OCI-LY7 (cell line): ENCODE measurements at regions not wholly inside any gene's neighbourhood (a gene's known extent, or its start where the extent isn't known, plus 50 kb on each side); places are given as distances from the start of the nearest gene placed in this dataset.
A peak's percentile ranks its signal among the peaks of the same experiment; 100 is the strongest.

Experiments used
- BruUV-seq: library from RNA; stranded (reverse); fragments of 400-500 nt; replicated peaks from 2 replicates; lab custom pipeline; 2021; lab: Mats Ljungman, UMichigan
- CTCF ChIA-PET: fragments of 300-600 bp; sonication (Branson Sonifier 250); formaldehyde crosslinking; loops from one replicate; lab custom pipeline; 2022; ENCODE audit warnings: antibody characterized with exemption; ENCODE audit not compliant: unreplicated experiment; lab: Charles Lee
- POLR2A ChIA-PET: fragments of 300-600 bp; sonication (Branson Sonifier 250); formaldehyde crosslinking; loops from one replicate; lab custom pipeline; 2022; ENCODE audit warnings: antibody characterized with exemption; lab: Charles Lee
- DNase-seq: peaks from one replicate; pipeline ENCODE4 v3.0.0-alpha.2; 2015; ENCODE audit warnings: low spot score
- H2AFZ ChIP-seq: fragments of 200-600 bp; sonication (generic), shearing (Covaris generic); 2 replicates; pipeline ENCODE4 v1.6.1; 2014; ENCODE audit warnings: mild to moderate bottlenecking, antibody characterized with exemption, low read length, moderate library complexity
- H3K27ac ChIP-seq: fragments of 200-600 bp; sonication (generic); 2 replicates; pipeline ENCODE4 v1.5.1; 2014; ENCODE audit warnings: mixed run types, low read depth, mild to moderate bottlenecking, moderate library complexity, low read length, inconsistent platforms; ENCODE audit not compliant: poor library complexity, severe bottlenecking
- H3K36me3 ChIP-seq: fragments of 200-600 bp; sonication (generic); 2 replicates; pipeline ENCODE4 v1.6.1; 2014; ENCODE audit warnings: mild to moderate bottlenecking, antibody characterized with exemption, low read length, moderate library complexity, mixed read lengths; ENCODE audit not compliant: insufficient read depth
- H3K4me1 ChIP-seq: fragments of 200-600 bp; sonication (generic); 2 replicates; pipeline ENCODE4 v1.5.1; 2014; ENCODE audit warnings: mild to moderate bottlenecking, low read length; ENCODE audit not compliant: insufficient read depth, poor library complexity, severe bottlenecking
- H3K4me2 ChIP-seq: fragments of 200-600 bp; sonication (generic); 2 replicates; pipeline ENCODE4 v1.6.1; 2014; ENCODE audit warnings: mild to moderate bottlenecking, low read length
- H3K4me3 ChIP-seq: fragments of 200-600 bp; sonication (generic); 2 replicates; pipeline ENCODE4 v1.5.1; 2014; ENCODE audit warnings: mild to moderate bottlenecking, low read depth, low read length; ENCODE audit not compliant: poor library complexity, severe bottlenecking
- H3K79me2 ChIP-seq: fragments of 200-600 bp; sonication (generic); 2 replicates; pipeline ENCODE4 v1.6.1; 2016; ENCODE audit warnings: low read depth, mild to moderate bottlenecking, low read length, moderate library complexity, mixed read lengths; ENCODE audit not compliant: insufficient read depth
- H3K9me2 ChIP-seq: fragments of 200-600 bp; sonication (generic); 2 replicates; pipeline ENCODE4 v1.6.1; 2016; ENCODE audit warnings: mild to moderate bottlenecking, low read length, mixed read lengths; ENCODE audit not compliant: insufficient read depth
- H3K9me3 ChIP-seq: fragments of 200-600 bp; sonication (generic); 2 replicates; pipeline ENCODE4 v1.6.1; 2014; ENCODE audit warnings: mild to moderate bottlenecking, mixed run types, low read length, mixed read lengths
- H4K20me1 ChIP-seq: fragments of 200-600 bp; sonication (generic); 2 replicates; pipeline ENCODE4 v1.6.1; 2014; ENCODE audit warnings: mild to moderate bottlenecking, antibody characterized with exemption, low read length, moderate library complexity, mixed read lengths; ENCODE audit not compliant: insufficient read depth
- CTCF ChIP-seq: fragments of 200-600 bp; sonication (generic); conservative IDR thresholded peaks from 2 replicates; pipeline ENCODE4 v1.5.1; 2014; ENCODE audit warnings: mild to moderate bottlenecking, antibody characterized with exemption, low read length, moderate library complexity, mixed read lengths
- EZH2phosphoT487 ChIP-seq: fragments of 200-600 bp; sonication (generic); IDR thresholded peaks from 2 replicates; pipeline ENCODE4 v1.6.1; 2018; ENCODE audit warnings: low read depth, borderline replicate concordance, mild to moderate bottlenecking, mixed run types, antibody characterized with exemption, low read length, moderate library complexity, mixed read lengths
- intact Hi-C: fragments of 100-400 bp; cut with micrococcal nuclease; formaldehyde crosslinking; loops from one replicate; pipeline ENCODE4 v1.10.0; 2022; ENCODE audit not compliant: unreplicated experiment

- Histone ChIP-seq H3K36me3 (no peaks in the 10 kb centered on the region), H3K9me2 (no peaks in the 10 kb centered on the region), H2AFZ (no peak overlapping the region), H3K4me1 (no peaks in the 10 kb centered on the region), H4K20me1 (no peaks in the 10 kb centered on the region), H3K79me2 (no peaks in the 10 kb centered on the region), H3K4me2 (no peak overlapping the region), H3K9me3 (peaks cover 6% of the 10 kb centered on the region; the same call in 1 of the 2 replicates), H3K27ac (no peak overlapping the region), H3K4me3 (no peak overlapping the region)
- intact Hi-C loops = no loop called here
- DNase-seq = no peak
- no TSS peak for BruUV-seq
- CTCF ChIA-PET = no interaction called here
- TF ChIP-seq EZH2phosphoT487 = no peak
- TF ChIP-seq CTCF = no peak
- POLR2A ChIA-PET = interaction anchor here (0.6 kb wide), 1 partner anchor 353 kb away, joined by 4 read pairs; no protein-coding TSS in a partner anchor
These were observed 1177.1 kb downstream of the FLRT2 start for GRCh38 chr14:86707071-86707470.

GRCh38 chr14:86683561-86683960 lies 1153.6 kb downstream of the FLRT2 start:
- Histone ChIP-seq H2AFZ (no peak overlapping the region), H3K9me2 (no peaks in the 10 kb centered on the region), H3K79me2 (no peaks in the 10 kb centered on the region), H3K4me3 (no peak overlapping the region), H4K20me1 (no peaks in the 10 kb centered on the region), H3K27ac (no peak overlapping the region), H3K4me1 (no peaks in the 10 kb centered on the region), H3K4me2 (no peak overlapping the region), H3K9me3 (no peaks in the 10 kb centered on the region), H3K36me3 (no peaks in the 10 kb centered on the region)
- CTCF ChIA-PET = no interaction called here
- no TSS peak for BruUV-seq
- POLR2A ChIA-PET = no interaction called here
- intact Hi-C loops = no loop called here
- no peak for TF ChIP-seq CTCF
- no peak for TF ChIP-seq EZH2phosphoT487
- no peak for DNase-seq

- POLR2A ChIA-PET = interaction anchor here (0.6 kb wide), 1 partner anchor 61 kb away, joined by 3 read pairs; no protein-coding TSS in a partner anchor
- no peaks in the 10 kb centered on the region for H3K79me2 ChIP-seq
- TF ChIP-seq CTCF (no peak), EZH2phosphoT487 (no peak)
- intact Hi-C loops = no loop called here
- H4K20me1 ChIP-seq = no peaks in the 10 kb centered on the region
- 0 out of 2 replicates have a peak overlapping the region, but pooled peaks have one; percentile 16 for H2AFZ ChIP-seq
- H3K9me2 ChIP-seq = no peaks in the 10 kb centered on the region
- no TSS peak for BruUV-seq
- no peak overlapping the region for H3K4me2 ChIP-seq
- no peak overlapping the region for H3K4me3 ChIP-seq
- no peaks in the 10 kb centered on the region for H3K4me1 ChIP-seq
- H3K9me3 ChIP-seq = no peaks in the 10 kb centered on the region
- no peaks in the 10 kb centered on the region for H3K36me3 ChIP-seq
- no peak for DNase-seq
- CTCF ChIA-PET = no interaction called here
- no peak overlapping the region for H3K27ac ChIP-seq
These were observed 1145.1 kb downstream of the FLRT2 start for GRCh38 chr14:86675059-86675458.
